ENCODE measurements at regions not wholly inside any gene's neighbourhood (a gene's known extent, or its start where the extent isn't known, plus 50 kb on each side); places are given as distances from the start of the nearest gene placed in this dataset.

- Histone ChIP-seq H3K9ac (ENCODE audit: insufficient read depth, low read length) (no peak overlapping the region), H3K4me3 (replicated peaks in 1 of 4; ENCODE audit: control extremely low read depth in 1 of 4, insufficient read depth in 1 of 4, low read depth in 3 of 4, low read length in 4 of 4) (no peak overlapping the region), H3K79me2 (ENCODE audit: control insufficient read depth, insufficient read depth, low read length) (no peaks in the 10 kb centered on the region), H3K9me3 (ENCODE audit: control insufficient read depth, insufficient read depth, low read depth, low read length) (no peaks in the 10 kb centered on the region), H4K20me1 (ENCODE audit: control insufficient read depth, extremely low read depth, insufficient read depth, low read length) (no peaks in the 10 kb centered on the region), H3K4me1 (ENCODE audit: control insufficient read depth, extremely low read depth, insufficient read depth, low read length) (no peaks in the 10 kb centered on the region), H3K27me3 (ENCODE audit: control insufficient read depth, insufficient read depth, low read length) (no peaks in the 10 kb centered on the region), H3K4me2 (ENCODE audit: extremely low read depth, insufficient read depth, low read length) (no peak overlapping the region), H3K36me3 (ENCODE audit: control insufficient read depth, insufficient read depth, low read length) (no peaks in the 10 kb centered on the region), H2AFZ (ENCODE audit: low read length) (no peak overlapping the region), H3K27ac (ENCODE audit: insufficient read depth, low read length) (no peak overlapping the region)
- no peak for DNase-seq (ENCODE audit: low read depth in 2 of 2)
- no peak for TF ChIP-seq CTCF (conservative IDR thresholded peaks at IDR 0.05 in 1 of 2, IDR thresholded peaks at IDR 0.05 in 1 of 2; ENCODE audit: low read depth in 1 of 2, low read length in 2 of 2)
- TF ChIP-seq EZH2 (IDR thresholded peaks at IDR 0.05; ENCODE audit: low read length, missing control alignments): no peak
These were observed 358.0 kb upstream of the ZEB2 start for GRCh38 chr2:144877893-144878292.

DNA sequence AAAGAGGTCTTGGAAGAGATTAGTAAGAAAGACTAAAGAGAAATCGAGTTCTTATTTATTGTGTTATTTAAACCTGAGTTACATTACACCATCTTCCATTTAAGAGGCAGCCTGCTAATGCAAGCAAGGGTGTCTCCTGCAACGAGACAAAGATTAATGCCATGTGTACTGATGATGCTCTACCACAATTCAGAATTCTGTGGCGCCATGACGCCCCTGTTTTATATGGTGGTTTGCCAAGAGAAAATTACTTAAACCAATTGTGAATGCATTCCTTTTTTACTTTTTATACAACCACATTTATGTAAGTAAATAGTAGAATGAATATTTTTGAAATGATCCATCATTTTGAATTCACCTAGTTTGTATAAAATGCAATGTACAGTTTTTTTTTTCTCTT, 356.1 kb upstream of the ZEB2 start:
- Histone ChIP-seq H3K4me1 (ENCODE audit: control insufficient read depth, extremely low read depth, insufficient read depth, low read length) (no peaks in the 10 kb centered on the region), H3K4me2 (ENCODE audit: extremely low read depth, insufficient read depth, low read length) (no peak overlapping the region), H3K36me3 (ENCODE audit: control insufficient read depth, insufficient read depth, low read length) (no peaks in the 10 kb centered on the region), H3K27me3 (ENCODE audit: control insufficient read depth, insufficient read depth, low read length) (no peaks in the 10 kb centered on the region), H3K79me2 (ENCODE audit: control insufficient read depth, insufficient read depth, low read length) (no peaks in the 10 kb centered on the region), H2AFZ (ENCODE audit: low read length) (no peak overlapping the region), H3K9me3 (ENCODE audit: control insufficient read depth, insufficient read depth, low read depth, low read length) (no peaks in the 10 kb centered on the region), H3K27ac (ENCODE audit: insufficient read depth, low read length) (no peak overlapping the region), H4K20me1 (ENCODE audit: control insufficient read depth, extremely low read depth, insufficient read depth, low read length) (no peaks in the 10 kb centered on the region), H3K4me3 (replicated peaks in 1 of 4; ENCODE audit: control extremely low read depth in 1 of 4, insufficient read depth in 1 of 4, low read depth in 3 of 4, low read length in 4 of 4) (no peak overlapping the region), H3K9ac (ENCODE audit: insufficient read depth, low read length) (no peak overlapping the region)
- TF ChIP-seq CTCF (conservative IDR thresholded peaks at IDR 0.05 in 1 of 2, IDR thresholded peaks at IDR 0.05 in 1 of 2; ENCODE audit: low read depth in 1 of 2, low read length in 2 of 2) (no peak), EZH2 (IDR thresholded peaks at IDR 0.05; ENCODE audit: low read length, missing control alignments) (no peak)
- peak in 1 of 2 donors; percentile 47 for DNase-seq (ENCODE audit: low read depth in 2 of 2)

- Histone ChIP-seq H3K27ac (ENCODE audit: insufficient read depth, low read length) (no peak overlapping the region), H3K27me3 (ENCODE audit: control insufficient read depth, insufficient read depth, low read length) (no peaks in the 10 kb centered on the region), H3K9ac (ENCODE audit: insufficient read depth, low read length) (no peak overlapping the region), H3K4me1 (ENCODE audit: control insufficient read depth, extremely low read depth, insufficient read depth, low read length) (no peaks in the 10 kb centered on the region), H3K4me2 (ENCODE audit: extremely low read depth, insufficient read depth, low read length) (no peak overlapping the region), H2AFZ (ENCODE audit: low read length) (no peak overlapping the region), H4K20me1 (ENCODE audit: control insufficient read depth, extremely low read depth, insufficient read depth, low read length) (no peaks in the 10 kb centered on the region), H3K79me2 (ENCODE audit: control insufficient read depth, insufficient read depth, low read length) (no peaks in the 10 kb centered on the region), H3K9me3 (ENCODE audit: control insufficient read depth, insufficient read depth, low read depth, low read length) (no peaks in the 10 kb centered on the region), H3K4me3 (replicated peaks in 1 of 4; ENCODE audit: control extremely low read depth in 1 of 4, insufficient read depth in 1 of 4, low read depth in 3 of 4, low read length in 4 of 4) (no peak overlapping the region), H3K36me3 (ENCODE audit: control insufficient read depth, insufficient read depth, low read length) (no peaks in the 10 kb centered on the region)
- no peak for TF ChIP-seq CTCF (conservative IDR thresholded peaks at IDR 0.05 in 1 of 2, IDR thresholded peaks at IDR 0.05 in 1 of 2; ENCODE audit: low read depth in 1 of 2, low read length in 2 of 2)
- TF ChIP-seq EZH2 (IDR thresholded peaks at IDR 0.05; ENCODE audit: low read length, missing control alignments): no peak
- DNase-seq (ENCODE audit: low read depth in 2 of 2): no peak
These were observed 355.5 kb upstream of the ZEB2 start for GRCh38 chr2:144875290-144875969.

All from fibroblast of lung (primary cell).